HUES48 (cell line): ENCODE measurements at regions not wholly inside any gene's neighbourhood (a gene's known extent, or its start where the extent isn't known, plus 50 kb on each side); places are given as distances from the start of the nearest gene placed in this dataset.

ENCODE experiments used
- H3K27ac ChIP-seq: one replicate; pipeline ENCODE4 v1.7.0; 2013; ENCODE audit warnings: low read depth, low read length, inconsistent platforms
- H3K27me3 ChIP-seq: 2 replicates; pipeline ENCODE4 v1.6.1; 2013; ENCODE audit warnings: mild to moderate bottlenecking, low read length; ENCODE audit not compliant: control insufficient read depth, insufficient read depth
- H3K36me3 ChIP-seq: 2 replicates; pipeline ENCODE4 v1.6.1; 2013; ENCODE audit warnings: low read length; ENCODE audit not compliant: control insufficient read depth, insufficient read depth
- H3K4me1 ChIP-seq: 2 replicates; pipeline ENCODE4 v1.6.1; 2013; ENCODE audit warnings: mild to moderate bottlenecking, low read length; ENCODE audit not compliant: control insufficient read depth, insufficient read depth
- H3K4me3 ChIP-seq: 2 replicates; pipeline ENCODE4 v1.5.1; 2013; ENCODE audit warnings: mild to moderate bottlenecking, low read depth, low read length
- H3K9ac ChIP-seq: 2 replicates; pipeline ENCODE4 v1.6.1; 2013; ENCODE audit warnings: mild to moderate bottlenecking, low read depth, low read length, moderate library complexity
- H3K9me3 ChIP-seq: 2 replicates; pipeline ENCODE4 v1.6.1; 2013; ENCODE audit warnings: low read length; ENCODE audit not compliant: control insufficient read depth, insufficient read depth

DNA sequence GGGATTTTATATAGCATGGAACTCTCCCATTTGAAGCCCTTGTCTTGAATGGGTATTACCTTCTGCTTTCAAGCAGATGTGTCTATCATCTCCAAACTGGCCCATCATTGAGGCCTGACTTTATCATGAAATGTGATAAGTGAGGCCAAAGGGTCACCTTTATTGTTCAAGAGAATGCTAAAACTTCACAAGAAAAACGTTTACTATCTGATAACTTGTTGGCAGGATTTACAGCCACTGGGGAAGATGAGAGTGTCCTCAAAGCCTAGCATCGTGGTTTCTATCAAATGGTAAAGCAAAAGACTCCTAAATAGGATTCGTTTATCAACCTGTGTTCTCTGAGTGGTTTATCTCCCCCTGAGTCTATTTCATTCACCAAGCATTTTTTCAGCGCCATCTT, 62.0 kb upstream of the CLMN start:
- H3K9ac ChIP-seq: no peak overlapping the region
- H3K4me3 ChIP-seq: no peak overlapping the region
- H3K36me3 ChIP-seq: no peaks in the 10 kb centered on the region
- peaks cover 11% of the 10 kb centered on the region; the same call in 1 of the 2 replicates for H3K9me3 ChIP-seq
- H3K27me3 ChIP-seq: no peaks in the 10 kb centered on the region
- no peak overlapping the region for H3K27ac ChIP-seq
- no peaks in the 10 kb centered on the region for H3K4me1 ChIP-seq

- Histone ChIP-seq H3K27me3 (no peaks in the 10 kb centered on the region), H3K9me3 (peaks cover 11% of the 10 kb centered on the region; the same call in 1 of the 2 replicates), H3K4me3 (no peak overlapping the region), H3K4me1 (no peaks in the 10 kb centered on the region), H3K9ac (no peak overlapping the region), H3K27ac (no peak overlapping the region), H3K36me3 (no peaks in the 10 kb centered on the region)
Measured at GRCh38 chr14:95380350-95381042, 60.8 kb upstream of the CLMN start.

GRCh38 chr14:95379634-95380033, 59.9 kb upstream of the CLMN start:
- H3K27me3 ChIP-seq: no peaks in the 10 kb centered on the region
- no peak overlapping the region for H3K27ac ChIP-seq
- no peak overlapping the region for H3K9ac ChIP-seq
- H3K4me1 ChIP-seq: no peaks in the 10 kb centered on the region
- H3K4me3 ChIP-seq: no peak overlapping the region
- peaks cover 11% of the 10 kb centered on the region; the same call in 1 of the 2 replicates for H3K9me3 ChIP-seq
- H3K36me3 ChIP-seq: no peaks in the 10 kb centered on the region

DNA sequence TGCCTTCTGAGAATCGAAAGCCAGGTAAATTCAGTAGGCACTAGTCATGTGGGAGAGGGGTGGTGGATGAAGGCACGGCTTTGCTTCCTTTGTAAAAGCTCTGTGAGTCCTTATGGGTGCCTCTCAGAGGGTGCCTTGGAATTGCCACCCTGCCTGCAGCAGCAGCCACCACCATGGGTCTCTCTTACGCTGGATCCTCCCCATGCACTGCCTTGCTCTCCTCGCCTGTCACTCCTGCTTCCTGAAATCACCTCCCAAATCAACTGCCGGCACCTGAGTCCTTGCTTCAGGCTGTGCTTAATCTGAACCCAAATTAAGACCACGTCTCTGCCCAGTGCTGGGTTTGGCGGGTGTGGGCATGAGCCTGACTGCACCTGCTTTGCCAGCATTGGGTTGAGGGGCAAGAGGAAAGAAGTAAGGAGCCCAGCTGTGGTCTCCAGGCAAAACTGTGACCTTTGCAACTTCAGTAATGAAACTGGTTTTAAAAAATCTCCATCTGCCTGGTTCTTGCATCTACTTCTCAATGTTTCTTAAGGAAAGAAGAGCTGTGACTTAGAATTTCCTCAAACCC, 55.9 kb upstream of the CLMN start:
- Histone ChIP-seq H3K27ac (no peak overlapping the region), H3K27me3 (no peaks in the 10 kb centered on the region), H3K9me3 (peaks cover 11% of the 10 kb centered on the region; the same call in 1 of the 2 replicates), H3K4me1 (no peaks in the 10 kb centered on the region; the same call in 1 of the 2 replicates), H3K36me3 (no peaks in the 10 kb centered on the region), H3K4me3 (no peak overlapping the region), H3K9ac (no peak overlapping the region)

GRCh38 chr14:95374239-95374997, 54.7 kb upstream of the CLMN start:
- no peak overlapping the region for H3K4me3 ChIP-seq
- 0 out of 2 replicates have a peak, but pooled peaks cover 2% of the 10 kb centered on the region for H3K9me3 ChIP-seq

GRCh38 chr14:95370076-95370475, 50.4 kb upstream of the CLMN start:
- H3K4me1 ChIP-seq: peaks cover 13% of the 10 kb centered on the region
- H3K9me3 ChIP-seq: no peaks in the 10 kb centered on the region
- no peaks in the 10 kb centered on the region for H3K27me3 ChIP-seq
- H3K27ac ChIP-seq: no peak overlapping the region
- no peak overlapping the region for H3K4me3 ChIP-seq
- no peaks in the 10 kb centered on the region for H3K36me3 ChIP-seq
- no peak overlapping the region for H3K9ac ChIP-seq

More at GRCh38 chr14:95374239-95374997, 54.7 kb upstream of the CLMN start:
- Histone ChIP-seq H3K4me1 (peaks cover 11% of the 10 kb centered on the region), H3K27ac (no peak overlapping the region), H3K36me3 (no peaks in the 10 kb centered on the region), H3K27me3 (no peaks in the 10 kb centered on the region), H3K9ac (no peak overlapping the region)
